ENCODE measurements at regions not wholly inside any gene's neighbourhood (a gene's known extent, or its start where the extent isn't known, plus 50 kb on each side); places are given as distances from the start of the nearest gene placed in this dataset.

GRCh38 chr5:35284364-35284763, 54.1 kb upstream of the PRLR start:
- no TSS peak for BruUV-seq (replicated peaks)

More at GRCh38 chr5:35284364-35284763, 54.1 kb upstream of the PRLR start:
- Histone ChIP-seq H2BK15ac (ENCODE audit: low read depth, low read length) (no peak overlapping the region), H2AK5ac (ENCODE audit: low read depth, low read length) (no peak overlapping the region), H4K8ac (ENCODE audit: low read depth in 2 of 2, low read length in 2 of 2) (no peak overlapping the region), H4K5ac (ENCODE audit: low read depth, low read length) (no peak overlapping the region), H3K18ac (ENCODE audit: low read depth, low read length) (no peak overlapping the region), H2BK5ac (ENCODE audit: low read depth, low read length, poor library complexity, severe bottlenecking) (no peak overlapping the region), H3K27ac (ENCODE audit: insufficient read depth, low read length) (no peak overlapping the region), H3K9ac (ENCODE audit: low read depth, low read length) (no peak overlapping the region), H2BK120ac (ENCODE audit: low read depth, low read length) (no peak overlapping the region), H4K20me1 (ENCODE audit: insufficient read depth, low read length) (no peaks in the 10 kb centered on the region), H3K56ac (ENCODE audit: extremely low read depth, insufficient read depth, low read length) (no peak overlapping the region), H3K4me3 (ENCODE audit: insufficient read depth, low read depth, low read length) (no peak overlapping the region), H3K9me1 (ENCODE audit: insufficient read depth, low read length) (no peaks in the 10 kb centered on the region), H2AFZ (replicated peaks; ENCODE audit: low read length, poor library complexity) (no peak overlapping the region), H3K27me3 (ENCODE audit: control insufficient read depth, insufficient read depth, low read length) (no peaks in the 10 kb centered on the region), H3K14ac (replicated peaks; ENCODE audit: low read depth, low read length) (no peak overlapping the region), H3K36me3 (ENCODE audit: control insufficient read depth, insufficient read depth, low read length) (no peaks in the 10 kb centered on the region), H3K4me1 (ENCODE audit: control insufficient read depth, insufficient read depth, low read length) (no peaks in the 10 kb centered on the region), H2BK20ac (ENCODE audit: low read depth, low read length) (no peak overlapping the region), H3K9me3 (ENCODE audit: control insufficient read depth, insufficient read depth, low read length) (no peaks in the 10 kb centered on the region), H3K23ac (ENCODE audit: low read depth, low read length) (no peak overlapping the region), H3K4me2 (ENCODE audit: low read depth, low read length) (no peak overlapping the region), H3K79me1 (ENCODE audit: low read depth in 1 of 2, low read length in 2 of 2) (no peaks in the 10 kb centered on the region), H4K91ac (ENCODE audit: insufficient read depth, low read depth, low read length) (no peak overlapping the region), H2AK9ac (replicated peaks; ENCODE audit: low read depth, low read length, poor library complexity) (no peak overlapping the region), H3K4ac (ENCODE audit: low read depth, low read length) (no peak overlapping the region)
- in situ Hi-C loops (cut with MboI; ENCODE audit: low sequenced_read_pairs): no loop called here
- DNase-seq (no peak), ATAC-seq (ENCODE audit: low read depth) (no peak)
- TF ChIP-seq MAZ (IDR thresholded peaks at IDR 0.05; ENCODE audit: borderline replicate concordance, low read depth, low read length) (no peak), CHD1 (IDR thresholded peaks at IDR 0.05; ENCODE audit: low read depth, low read length) (no peak), MAFK (IDR thresholded peaks at IDR 0.05; ENCODE audit: low read depth, low read length) (no peak), RCOR1 (IDR thresholded peaks at IDR 0.05; ENCODE audit: insufficient replicate concordance, low read length) (no peak), MXI1 (IDR thresholded peaks at IDR 0.05; ENCODE audit: borderline replicate concordance, low read depth, low read length) (no peak), CTCF (conservative IDR thresholded peaks at IDR 0.05; ENCODE audit: low read depth, low read length) (no peak), NFE2L2 (IDR thresholded peaks at IDR 0.05; ENCODE audit: low read depth, low read length) (no peak), BHLHE40 (IDR thresholded peaks at IDR 0.05; ENCODE audit: low read depth, low read length) (no peak), FOS (IDR thresholded peaks at IDR 0.05; ENCODE audit: low read depth, low read length) (no peak), CEBPB (IDR thresholded peaks at IDR 0.05; ENCODE audit: low read depth, low read length) (no peak), USF2 (IDR thresholded peaks at IDR 0.05; ENCODE audit: low read depth, low read length) (no peak), SMC3 (IDR thresholded peaks at IDR 0.05; ENCODE audit: low read depth, low read length) (no peak), POLR2A (IDR thresholded peaks at IDR 0.05; ENCODE audit: low read depth, low read length) (no peak), ELK1 (IDR thresholded peaks at IDR 0.05; ENCODE audit: borderline replicate concordance, low read depth, low read length) (no peak), RFX5 (IDR thresholded peaks at IDR 0.05; ENCODE audit: low read depth, low read length) (no peak), RAD21 (IDR thresholded peaks at IDR 0.05; ENCODE audit: low read length) (no peak)
- ChIA-PET CTCF (no interaction called here), POLR2A (ENCODE audit: unreplicated experiment) (no interaction called here)
- intact Hi-C loops (cut with micrococcal nuclease): no loop called here
- dilution Hi-C loops (cut with HindIII; ENCODE audit: low sequenced_read_pairs, unreplicated experiment): no loop called here

Measured in IMR-90 (cell line).